ENCODE measurements at regions not wholly inside any gene's neighbourhood (a gene's known extent, or its start where the extent isn't known, plus 50 kb on each side); places are given as distances from the start of the nearest gene placed in this dataset.

GRCh38 chr4:97152149-97152548, 991.1 kb downstream of the STPG2 start:
- DNase-seq (ENCODE audit: low read depth, low spot score) = no peak
- ChIA-PET POLR2A (no interaction called here), CTCF (no interaction called here)
- no peaks in the 10 kb centered on the region for H3K36me3 ChIP-seq (ENCODE audit: control insufficient read depth, insufficient read depth, low read length)
- intact Hi-C loops (cut with micrococcal nuclease; ENCODE audit: unreplicated experiment) (no loop called here), in situ Hi-C loops (cut with HindIII; ENCODE audit: low pct_unique_long_range_greater_than_20kb, low sequenced_read_pairs) (no loop called here)
- H3K27me3 ChIP-seq (ENCODE audit: control insufficient read depth, insufficient read depth, low read length) = no peaks in the 10 kb centered on the region
- no peak for ATAC-seq
- H3K9me3 ChIP-seq (ENCODE audit: control insufficient read depth, insufficient read depth, low read depth, low read length) = no peaks in the 10 kb centered on the region
- H3K4me3 ChIP-seq (ENCODE audit: low read depth in 2 of 2, low read length in 2 of 2) = no peak overlapping the region
- H3K4me1 ChIP-seq (ENCODE audit: control insufficient read depth, insufficient read depth, low read length) = no peaks in the 10 kb centered on the region
- BruUV-seq (replicated peaks) = no TSS peak
- no peak overlapping the region for H3K27ac ChIP-seq (ENCODE audit: low read length)
- TF ChIP-seq POLR2AphosphoS5 (IDR thresholded peaks at IDR 0.05; ENCODE audit: low read depth, low read length) (no peak), REST (IDR thresholded peaks at IDR 0.05; ENCODE audit: insufficient read depth in 1 of 2, low read depth in 2 of 2, low read length in 1 of 2) (no peak), TCF7L2 (IDR thresholded peaks at IDR 0.05; ENCODE audit: low read depth, low read length) (no peak), CTCF (IDR thresholded peaks at IDR 0.05) (no peak), SIN3A (IDR thresholded peaks at IDR 0.05; ENCODE audit: borderline replicate concordance, insufficient read depth, low read depth, low read length) (no peak)

GRCh38 chr4:97153042-97153441, 990.2 kb downstream of the STPG2 start:
- TF ChIP-seq CTCF (IDR thresholded peaks at IDR 0.05) (peak; percentile 17; the same call in 1 of the 2 replicates), SIN3A (IDR thresholded peaks at IDR 0.05; ENCODE audit: borderline replicate concordance, insufficient read depth, low read depth, low read length) (no peak), POLR2AphosphoS5 (IDR thresholded peaks at IDR 0.05; ENCODE audit: low read depth, low read length) (no peak), TCF7L2 (IDR thresholded peaks at IDR 0.05; ENCODE audit: low read depth, low read length) (no peak)
- Histone ChIP-seq H3K4me1 (ENCODE audit: control insufficient read depth, insufficient read depth, low read length) (no peaks in the 10 kb centered on the region), H3K27ac (ENCODE audit: low read length) (no peak overlapping the region), H3K9me3 (ENCODE audit: control insufficient read depth, insufficient read depth, low read depth, low read length) (no peaks in the 10 kb centered on the region), H3K36me3 (ENCODE audit: control insufficient read depth, insufficient read depth, low read length) (no peaks in the 10 kb centered on the region), H3K4me3 (ENCODE audit: low read depth in 2 of 2, low read length in 2 of 2) (no peak overlapping the region), H3K27me3 (ENCODE audit: control insufficient read depth, insufficient read depth, low read length) (no peaks in the 10 kb centered on the region)
- no TSS peak for BruUV-seq (replicated peaks)
- POLR2A ChIA-PET = no interaction called here
- no peak for DNase-seq (ENCODE audit: low read depth, low spot score)
- in situ Hi-C loops (cut with HindIII; ENCODE audit: low pct_unique_long_range_greater_than_20kb, low sequenced_read_pairs) = no loop called here
- CTCF ChIA-PET = interaction anchor here (0.7 kb wide), 1 partner anchor 1459 kb away, joined by 7 read pairs; no protein-coding TSS in a partner anchor
- intact Hi-C loops (cut with micrococcal nuclease; ENCODE audit: unreplicated experiment) = no loop called here
- no peak for ATAC-seq

Data from Panc1 (cell line).